ENCODE measurements at regions not wholly inside any gene's neighbourhood (a gene's known extent, or its start where the extent isn't known, plus 50 kb on each side); places are given as distances from the start of the nearest gene placed in this dataset.

GRCh38 chr9:75593920-75594319, 296.6 kb upstream of the PCSK5 start:
- no peak for TF ChIP-seq CTCF (IDR thresholded peaks at IDR 0.05; ENCODE audit: borderline replicate concordance, control extremely low read depth, extremely low read depth, insufficient read depth, missing control alignments)
- no peak for DNase-seq (ENCODE audit: low spot score)
- in situ Hi-C loops (cut with MboI; ENCODE audit: low sequenced_read_pairs, unreplicated experiment) = no loop called here

GRCh38 chr9:75599126-75599525, 291.3 kb upstream of the PCSK5 start:
- in situ Hi-C loops (cut with MboI; ENCODE audit: low sequenced_read_pairs, unreplicated experiment) = no loop called here

GRCh38 chr9:75601280-75601679, 289.2 kb upstream of the PCSK5 start:
- in situ Hi-C loops (cut with MboI; ENCODE audit: low sequenced_read_pairs, unreplicated experiment) = no loop called here
- no peak for TF ChIP-seq CTCF (IDR thresholded peaks at IDR 0.05; ENCODE audit: borderline replicate concordance, control extremely low read depth, extremely low read depth, insufficient read depth, missing control alignments)
- no peak for DNase-seq (ENCODE audit: low spot score)

More at GRCh38 chr9:75599126-75599525, 291.3 kb upstream of the PCSK5 start:
- TF ChIP-seq CTCF (IDR thresholded peaks at IDR 0.05; ENCODE audit: borderline replicate concordance, control extremely low read depth, extremely low read depth, insufficient read depth, missing control alignments) = no peak
- DNase-seq (ENCODE audit: low spot score) = no peak

- DNase-seq (ENCODE audit: low spot score) = no peak
- no peak for TF ChIP-seq CTCF (IDR thresholded peaks at IDR 0.05; ENCODE audit: borderline replicate concordance, control extremely low read depth, extremely low read depth, insufficient read depth, missing control alignments)
- in situ Hi-C loops (cut with MboI; ENCODE audit: low sequenced_read_pairs, unreplicated experiment) = no loop called here
Observed at GRCh38 chr9:75602060-75602459, 288.4 kb upstream of the PCSK5 start.

- DNase-seq (ENCODE audit: low spot score) = no peak
- TF ChIP-seq CTCF (IDR thresholded peaks at IDR 0.05; ENCODE audit: borderline replicate concordance, control extremely low read depth, extremely low read depth, insufficient read depth, missing control alignments) = no peak
- in situ Hi-C loops (cut with MboI; ENCODE audit: low sequenced_read_pairs, unreplicated experiment) = no loop called here
Observed at GRCh38 chr9:75604661-75605060, 285.8 kb upstream of the PCSK5 start.

GRCh38 chr9:75607521-75607920, 283.0 kb upstream of the PCSK5 start:
- no peak for TF ChIP-seq CTCF (IDR thresholded peaks at IDR 0.05; ENCODE audit: borderline replicate concordance, control extremely low read depth, extremely low read depth, insufficient read depth, missing control alignments)
- DNase-seq (ENCODE audit: low spot score) = no peak
- in situ Hi-C loops (cut with MboI; ENCODE audit: low sequenced_read_pairs, unreplicated experiment) = no loop called here

GRCh38 chr9:75609401-75609800, 281.1 kb upstream of the PCSK5 start:
- in situ Hi-C loops (cut with MboI; ENCODE audit: low sequenced_read_pairs, unreplicated experiment) = no loop called here
- TF ChIP-seq CTCF (IDR thresholded peaks at IDR 0.05; ENCODE audit: borderline replicate concordance, control extremely low read depth, extremely low read depth, insufficient read depth, missing control alignments) = no peak
- DNase-seq (ENCODE audit: low spot score) = no peak

All from GM13976 (cell line).